ENCODE measurements at regions not wholly inside any gene's neighbourhood (a gene's known extent, or its start where the extent isn't known, plus 50 kb on each side); places are given as distances from the start of the nearest gene placed in this dataset.
"Not testable (repeated sequence)": the region's sequence is repeated elsewhere in the genome, so short reads cannot be mapped to it uniquely, and the experiment has no call there.

GRCh38 chr3:150330174-150330573, 77.9 kb upstream of the TSC22D2 start:
- FAIRE-seq (no peak), DNase-seq (ENCODE audit: extremely low spot score, insufficient read length, low read depth) (no peak)

GRCh38 chr3:150329408-150329807, 78.7 kb upstream of the TSC22D2 start:
- DNase-seq (ENCODE audit: extremely low spot score, insufficient read length, low read depth) (no peak), FAIRE-seq (no peak)

- no peak for DNase-seq (ENCODE audit: extremely low spot score, insufficient read length, low read depth)
- no peak for FAIRE-seq
Observed at GRCh38 chr3:150328654-150329040, 79.5 kb upstream of the TSC22D2 start.

GRCh38 chr3:150327678-150328653, 80.1 kb upstream of the TSC22D2 start:
- no peak for FAIRE-seq

GRCh38 chr3:150324788-150325187, 83.3 kb upstream of the TSC22D2 start:
- DNase-seq (ENCODE audit: extremely low spot score, insufficient read length, low read depth): no peak
- no peak for FAIRE-seq

More at GRCh38 chr3:150327678-150328653, 80.1 kb upstream of the TSC22D2 start:
- DNase-seq (ENCODE audit: extremely low spot score, insufficient read length, low read depth): no peak

GRCh38 chr3:150324245-150324644, 83.9 kb upstream of the TSC22D2 start:
- FAIRE-seq: no peak
- DNase-seq (ENCODE audit: extremely low spot score, insufficient read length, low read depth): no peak

- DNase-seq (ENCODE audit: extremely low spot score, insufficient read length, low read depth): no peak
- FAIRE-seq: no peak
Observed at GRCh38 chr3:150323770-150324169, 84.3 kb upstream of the TSC22D2 start.

- DNase-seq (ENCODE audit: extremely low spot score, insufficient read length, low read depth); FAIRE-seq: not testable (repeated sequence)
Observed at GRCh38 chr3:150323091-150323490, 85.0 kb upstream of the TSC22D2 start.

- not testable (repeated sequence) for FAIRE-seq
Observed at GRCh38 chr3:150320971-150321370, 87.1 kb upstream of the TSC22D2 start.

GRCh38 chr3:150319900-150320299, 88.2 kb upstream of the TSC22D2 start:
- FAIRE-seq (no peak), DNase-seq (ENCODE audit: extremely low spot score, insufficient read length, low read depth) (no peak)

More at GRCh38 chr3:150320971-150321370, 87.1 kb upstream of the TSC22D2 start:
- not testable (repeated sequence) for DNase-seq (ENCODE audit: extremely low spot score, insufficient read length, low read depth)

GRCh38 chr3:150317469-150317868, 90.6 kb upstream of the TSC22D2 start:
- no peak for DNase-seq (ENCODE audit: extremely low spot score, insufficient read length, low read depth)
- no peak for FAIRE-seq

- no peak for FAIRE-seq
- no peak for DNase-seq (ENCODE audit: extremely low spot score, insufficient read length, low read depth)
Observed at GRCh38 chr3:150315721-150316120, 92.4 kb upstream of the TSC22D2 start.

GRCh38 chr3:150314248-150315004, 93.7 kb upstream of the TSC22D2 start:
- DNase-seq (ENCODE audit: extremely low spot score, insufficient read length, low read depth): no peak
- FAIRE-seq: no peak

GRCh38 chr3:150312018-150312657, 96.0 kb upstream of the TSC22D2 start:
- no peak for DNase-seq (ENCODE audit: extremely low spot score, insufficient read length, low read depth)
- no peak for FAIRE-seq

- DNase-seq (ENCODE audit: extremely low spot score, insufficient read length, low read depth) (no peak), FAIRE-seq (no peak)
Observed at GRCh38 chr3:150311156-150311555, 96.9 kb upstream of the TSC22D2 start.

- no peak for FAIRE-seq
- DNase-seq (ENCODE audit: extremely low spot score, insufficient read length, low read depth): no peak
Observed at GRCh38 chr3:150309557-150309956, 98.5 kb upstream of the TSC22D2 start.

- no peak for DNase-seq (ENCODE audit: extremely low spot score, insufficient read length, low read depth)
- FAIRE-seq: no peak
Observed at GRCh38 chr3:150309257-150309542, 98.9 kb upstream of the TSC22D2 start.

GRCh38 chr3:150308481-150309256, 99.4 kb upstream of the TSC22D2 start:
- FAIRE-seq (no peak), DNase-seq (ENCODE audit: extremely low spot score, insufficient read length, low read depth) (no peak)

GRCh38 chr3:150308037-150308319, 100.1 kb upstream of the TSC22D2 start:
- DNase-seq (ENCODE audit: extremely low spot score, insufficient read length, low read depth) (no peak), FAIRE-seq (no peak)
